ENCODE measurements at regions not wholly inside any gene's neighbourhood (a gene's known extent, or its start where the extent isn't known, plus 50 kb on each side); places are given as distances from the start of the nearest gene placed in this dataset.

- Mint-ChIP-seq H3K27ac (no peak overlapping the region), H3K4me1 (ENCODE audit: low read depth) (no peaks in the 10 kb centered on the region), H3K36me3 (ENCODE audit: low read depth) (no peaks in the 10 kb centered on the region), H3K9me3 (no peaks in the 10 kb centered on the region), H3K4me3 (no peak overlapping the region), H3K27me3 (peaks cover 9% of the 10 kb centered on the region)
- POLR2A ChIA-PET = no interaction called here
- no peak for DNase-seq
- CTCF ChIA-PET = no interaction called here
- no peaks in the 10 kb centered on the region for H3K36me3 ChIP-seq (ENCODE audit: insufficient read depth, low read length)
- intact Hi-C loops (cut with DNase I, micrococcal nuclease) = no loop called here
- ATAC-seq (ENCODE audit: poor library complexity) = no peak
- H3K9me3 ChIP-seq (ENCODE audit: control insufficient read depth in 1 of 2, insufficient read depth in 1 of 2, low read length in 2 of 2) = no peaks in the 10 kb centered on the region
- no peak for TF ChIP-seq CTCF (IDR thresholded peaks at IDR 0.05)
- no peaks in the 10 kb centered on the region for H3K27me3 ChIP-seq (ENCODE audit: control insufficient read depth in 1 of 2, insufficient read depth in 2 of 2, low read length in 2 of 2)
- H3K4me3 ChIP-seq (ENCODE audit: low read length) = no peak overlapping the region
- no peak overlapping the region for H3K27ac ChIP-seq (ENCODE audit: low read depth in 1 of 2, low read length in 2 of 2)
- H3K4me1 ChIP-seq (ENCODE audit: insufficient read depth, low read length) = no peaks in the 10 kb centered on the region
Observed at GRCh38 chr14:51337520-51337919, 97.5 kb downstream of the TMX1 start.

GRCh38 chr14:51341338-51341737 is 101.3 kb downstream of the TMX1 start:
- intact Hi-C loops (cut with DNase I, micrococcal nuclease) = no loop called here
- no peaks in the 10 kb centered on the region for H3K4me1 Mint-ChIP-seq (ENCODE audit: low read depth)
- no peaks in the 10 kb centered on the region for H3K27me3 Mint-ChIP-seq
- H3K9me3 ChIP-seq (ENCODE audit: control insufficient read depth in 1 of 2, insufficient read depth in 1 of 2, low read length in 2 of 2) = no peaks in the 10 kb centered on the region
- no peaks in the 10 kb centered on the region for H3K4me1 ChIP-seq (ENCODE audit: insufficient read depth, low read length)
- TF ChIP-seq CTCF (IDR thresholded peaks at IDR 0.05) = no peak
- ATAC-seq (ENCODE audit: poor library complexity) (no peak), DNase-seq (no peak)
- ChIA-PET POLR2A (no interaction called here), CTCF (no interaction called here)
- H3K9me3 Mint-ChIP-seq = peaks cover 5% of the 10 kb centered on the region
- H3K27ac Mint-ChIP-seq = no peak overlapping the region
- H3K4me3 ChIP-seq (ENCODE audit: low read length) = no peak overlapping the region
- no peaks in the 10 kb centered on the region for H3K27me3 ChIP-seq (ENCODE audit: control insufficient read depth in 1 of 2, insufficient read depth in 2 of 2, low read length in 2 of 2)
- H3K36me3 Mint-ChIP-seq (ENCODE audit: low read depth) = no peaks in the 10 kb centered on the region
- H3K27ac ChIP-seq (ENCODE audit: low read depth in 1 of 2, low read length in 2 of 2) = no peak overlapping the region
- no peaks in the 10 kb centered on the region for H3K36me3 ChIP-seq (ENCODE audit: insufficient read depth, low read length)
- H3K4me3 Mint-ChIP-seq = no peak overlapping the region

GRCh38 chr14:51342226-51342625 is 102.2 kb downstream of the TMX1 start:
- H3K27ac Mint-ChIP-seq = no peak overlapping the region
- Histone ChIP-seq H3K36me3 (ENCODE audit: insufficient read depth, low read length) (no peaks in the 10 kb centered on the region), H3K9me3 (ENCODE audit: control insufficient read depth in 1 of 2, insufficient read depth in 1 of 2, low read length in 2 of 2) (peaks cover 0 to 7% of the 10 kb centered on the region in 2 experiments), H3K27ac (ENCODE audit: low read depth in 1 of 2, low read length in 2 of 2) (no peak overlapping the region), H3K4me3 (ENCODE audit: low read length) (no peak overlapping the region), H3K27me3 (ENCODE audit: control insufficient read depth in 1 of 2, insufficient read depth in 2 of 2, low read length in 2 of 2) (no peaks in the 10 kb centered on the region), H3K4me1 (ENCODE audit: insufficient read depth, low read length) (no peaks in the 10 kb centered on the region)
- H3K36me3 Mint-ChIP-seq (ENCODE audit: low read depth) = no peaks in the 10 kb centered on the region
- H3K4me3 Mint-ChIP-seq = no peak overlapping the region
- H3K27me3 Mint-ChIP-seq = no peaks in the 10 kb centered on the region
- DNase-seq (no peak), ATAC-seq (ENCODE audit: poor library complexity) (no peak)
- ChIA-PET CTCF (no interaction called here), POLR2A (no interaction called here)
- no peaks in the 10 kb centered on the region for H3K4me1 Mint-ChIP-seq (ENCODE audit: low read depth)
- TF ChIP-seq CTCF (IDR thresholded peaks at IDR 0.05) = no peak
- intact Hi-C loops (cut with DNase I, micrococcal nuclease) = no loop called here
- peaks cover 5% of the 10 kb centered on the region for H3K9me3 Mint-ChIP-seq
